ENCODE measurements at regions not wholly inside any gene's neighbourhood (a gene's known extent, or its start where the extent isn't known, plus 50 kb on each side); places are given as distances from the start of the nearest gene placed in this dataset.

DNA sequence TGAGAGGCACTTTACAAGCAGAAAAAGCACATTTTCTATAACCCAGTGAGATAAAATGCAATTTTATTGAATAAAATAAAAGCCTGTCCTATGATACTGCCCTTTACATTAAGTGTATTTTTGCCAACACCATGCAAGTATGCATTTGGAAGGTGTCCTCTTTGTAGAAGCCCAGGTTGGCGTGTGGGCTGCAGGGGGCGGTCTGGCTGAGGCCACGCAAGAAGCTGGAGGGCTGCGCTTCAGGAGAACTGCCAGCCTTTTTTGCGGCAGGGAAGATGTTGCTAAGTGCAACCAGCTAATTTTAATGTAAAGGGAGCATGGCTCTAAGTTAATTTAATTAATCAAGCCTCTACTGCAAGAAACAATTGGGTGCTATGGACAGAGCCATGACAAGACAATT, 562.8 kb upstream of the SALL3 start:
- DNase-seq (ENCODE audit: extremely low read depth, low read depth), result no peak
- TF ChIP-seq, protein P1, sequence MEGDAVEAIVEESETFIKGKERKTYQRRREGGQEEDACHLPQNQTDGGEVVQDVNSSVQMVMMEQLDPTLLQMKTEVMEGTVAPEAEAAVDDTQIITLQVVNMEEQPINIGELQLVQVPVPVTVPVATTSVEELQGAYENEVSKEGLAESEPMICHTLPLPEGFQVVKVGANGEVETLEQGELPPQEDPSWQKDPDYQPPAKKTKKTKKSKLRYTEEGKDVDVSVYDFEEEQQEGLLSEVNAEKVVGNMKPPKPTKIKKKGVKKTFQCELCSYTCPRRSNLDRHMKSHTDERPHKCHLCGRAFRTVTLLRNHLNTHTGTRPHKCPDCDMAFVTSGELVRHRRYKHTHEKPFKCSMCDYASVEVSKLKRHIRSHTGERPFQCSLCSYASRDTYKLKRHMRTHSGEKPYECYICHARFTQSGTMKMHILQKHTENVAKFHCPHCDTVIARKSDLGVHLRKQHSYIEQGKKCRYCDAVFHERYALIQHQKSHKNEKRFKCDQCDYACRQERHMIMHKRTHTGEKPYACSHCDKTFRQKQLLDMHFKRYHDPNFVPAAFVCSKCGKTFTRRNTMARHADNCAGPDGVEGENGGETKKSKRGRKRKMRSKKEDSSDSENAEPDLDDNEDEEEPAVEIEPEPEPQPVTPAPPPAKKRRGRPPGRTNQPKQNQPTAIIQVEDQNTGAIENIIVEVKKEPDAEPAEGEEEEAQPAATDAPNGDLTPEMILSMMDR (IDR thresholded peaks at IDR 0.05; ENCODE audit: low read depth, low read length), result no peak

DNA sequence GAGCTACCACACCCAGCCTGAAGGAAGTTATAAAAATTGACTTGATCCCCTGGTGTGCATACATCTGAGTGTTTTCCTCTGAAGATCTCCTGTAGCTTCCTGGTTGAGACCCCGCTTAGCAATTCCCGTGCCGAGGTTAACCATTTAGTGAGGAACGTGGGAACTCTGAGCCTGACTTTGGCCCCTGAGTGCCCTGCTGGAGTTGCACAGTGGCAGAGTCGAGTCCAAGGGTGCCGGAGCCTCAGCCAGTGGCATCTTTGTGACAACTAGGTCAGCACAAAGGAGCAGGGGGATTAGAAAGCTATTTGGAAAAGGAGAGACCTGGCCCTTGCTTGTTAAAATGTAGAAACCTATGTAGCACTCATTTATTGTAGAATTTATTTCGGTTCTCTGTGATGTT, 561.2 kb upstream of the SALL3 start:
- TF ChIP-seq, protein P1 (IDR thresholded peaks at IDR 0.05; ENCODE audit: low read depth, low read length), result no peak
- DNase-seq (ENCODE audit: extremely low read depth, low read depth), result no peak

DNA sequence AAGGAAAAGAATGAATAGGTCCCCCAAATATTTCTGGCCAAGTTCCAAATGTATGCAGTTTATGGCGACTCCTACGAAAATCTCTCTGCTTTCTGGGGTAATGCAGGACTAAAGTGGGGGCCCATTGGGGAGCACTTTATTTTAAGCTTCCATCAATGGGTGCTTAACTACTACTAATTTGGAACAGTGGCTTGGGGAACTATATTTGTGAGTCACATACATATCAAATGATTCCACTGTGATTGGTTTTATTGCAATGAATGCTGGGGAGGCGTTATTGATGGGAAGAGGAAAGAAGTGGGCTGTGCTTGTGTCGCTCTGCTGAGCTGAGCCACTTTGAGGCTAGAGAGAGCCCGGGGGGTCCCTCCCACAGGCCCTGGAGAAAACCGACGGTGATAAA, 560.4 kb upstream of the SALL3 start:
- TF ChIP-seq, protein P1 (IDR thresholded peaks at IDR 0.05; ENCODE audit: low read depth, low read length), result no peak
- DNase-seq (ENCODE audit: extremely low read depth, low read depth), result no peak

DNA sequence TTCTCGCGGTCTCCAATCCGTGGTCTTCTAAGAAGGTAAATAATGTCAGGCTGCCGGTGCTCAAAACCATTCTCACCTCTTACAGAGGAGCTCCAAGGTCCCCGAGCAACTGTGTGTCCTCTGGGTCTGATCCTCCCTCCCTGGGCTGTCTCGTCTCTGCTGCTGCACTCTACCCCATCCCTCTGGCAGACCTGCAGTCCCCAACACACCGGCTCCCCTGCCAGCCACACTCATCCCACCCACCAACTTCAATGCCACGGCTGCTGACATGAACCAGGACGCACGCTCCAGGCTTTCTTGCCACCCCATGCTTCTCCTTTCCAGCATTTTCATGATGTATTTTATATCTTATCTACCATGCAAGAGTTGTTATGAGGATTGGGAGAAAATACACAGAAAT, 559.5 kb upstream of the SALL3 start:
- no peak for DNase-seq (ENCODE audit: extremely low read depth, low read depth)
- TF ChIP-seq, protein P1 (IDR thresholded peaks at IDR 0.05; ENCODE audit: low read depth, low read length), result no peak

DNA sequence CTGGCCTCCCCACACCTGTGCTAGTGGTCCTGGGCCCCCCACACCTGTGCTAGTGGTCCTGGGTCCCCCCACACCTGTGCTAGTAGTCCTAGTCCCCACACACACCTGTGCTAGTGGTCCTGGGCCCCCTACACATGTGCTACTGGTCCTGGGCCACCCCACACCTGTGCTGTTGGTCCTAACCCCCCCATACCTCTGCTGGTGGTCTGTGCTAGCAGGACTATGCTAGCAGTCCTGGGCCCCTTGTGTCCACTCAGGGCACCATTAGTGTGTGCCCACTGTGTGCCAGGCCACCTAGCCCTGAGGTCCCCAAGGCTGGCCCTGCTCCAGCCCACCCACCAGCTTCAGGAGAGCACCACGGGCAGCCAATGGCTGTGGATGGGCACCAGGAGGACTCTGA, 558.2 kb upstream of the SALL3 start:
- no peak for DNase-seq (ENCODE audit: extremely low read depth, low read depth)
- TF ChIP-seq, protein P1 (IDR thresholded peaks at IDR 0.05; ENCODE audit: low read depth, low read length), result no peak

DNA sequence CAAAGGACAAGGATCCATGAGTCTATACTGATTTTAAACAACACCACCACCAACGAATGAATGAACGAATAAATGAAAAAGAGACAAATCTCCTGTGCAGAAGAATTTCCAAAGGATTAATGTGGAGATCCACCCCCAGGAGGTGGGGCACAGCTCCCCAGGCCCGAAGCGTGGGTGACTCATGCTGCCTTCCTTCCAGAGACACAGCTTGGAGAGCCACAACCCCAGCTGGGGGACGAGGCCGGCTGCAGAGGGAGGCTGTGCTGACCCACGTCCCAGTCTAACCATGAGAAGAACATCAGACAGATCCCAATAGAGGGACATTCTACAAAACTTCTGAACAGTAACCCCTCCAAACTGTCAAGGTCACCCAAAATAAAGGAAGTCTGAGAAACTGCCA, 557.3 kb upstream of the SALL3 start:
- TF ChIP-seq, protein P1 (IDR thresholded peaks at IDR 0.05; ENCODE audit: low read depth, low read length), result no peak

DNA sequence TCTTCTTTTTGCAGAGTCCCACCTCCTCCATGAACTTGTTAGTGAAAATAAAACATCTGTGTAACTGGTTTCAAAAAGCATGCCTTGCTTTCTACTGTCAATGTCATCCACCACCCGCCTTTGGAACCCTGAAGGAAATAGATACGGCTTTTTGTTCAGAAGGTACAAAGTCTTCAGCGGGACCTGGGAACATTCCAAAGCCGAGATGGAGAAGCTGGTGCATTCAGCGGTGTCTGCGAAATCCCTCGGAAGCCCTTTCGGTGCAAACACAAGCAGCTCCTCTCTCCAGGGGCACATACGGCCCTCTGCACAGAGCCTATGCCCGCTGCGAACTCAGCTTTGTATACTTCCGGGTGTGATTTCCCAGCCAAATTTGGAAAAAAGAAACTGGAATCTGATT, 555.8 kb upstream of the SALL3 start:
- no peak for DNase-seq (ENCODE audit: extremely low read depth, low read depth)
- TF ChIP-seq, protein P1 (IDR thresholded peaks at IDR 0.05; ENCODE audit: low read depth, low read length), result no peak

More for the DNA sequence above, 557.3 kb upstream of the SALL3 start:
- DNase-seq (ENCODE audit: extremely low read depth, low read depth), result no peak

Data from AG09319 (cell line).